ENCODE measurements at regions not wholly inside any gene's neighbourhood (a gene's known extent, or its start where the extent isn't known, plus 50 kb on each side); places are given as distances from the start of the nearest gene placed in this dataset.

DNA sequence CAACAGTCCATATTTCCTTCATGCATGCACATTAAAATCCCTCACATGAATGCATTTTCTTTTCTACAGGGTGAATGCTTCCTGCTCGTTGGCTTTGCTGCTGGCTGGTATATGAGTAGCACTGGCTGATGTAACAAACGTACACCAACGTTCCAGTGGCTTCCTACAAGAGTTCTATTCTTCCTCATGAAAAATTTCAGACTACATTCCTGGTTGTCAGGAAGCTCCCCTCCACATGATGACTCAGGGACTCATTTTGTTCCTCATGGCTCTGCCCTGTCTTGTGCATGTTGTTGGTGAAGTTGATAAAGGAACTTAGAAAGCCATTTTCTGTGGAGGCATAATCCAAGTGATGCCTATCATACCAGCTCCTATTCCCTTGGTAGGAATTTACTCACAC lies 470.7 kb upstream of the KLF6 start:
- Mint-ChIP-seq H3K27ac (ENCODE audit: unreplicated experiment) (no peak overlapping the region), H3K27me3 (ENCODE audit: unreplicated experiment) (no peaks in the 10 kb centered on the region)
- TF ChIP-seq, protein P1, sequence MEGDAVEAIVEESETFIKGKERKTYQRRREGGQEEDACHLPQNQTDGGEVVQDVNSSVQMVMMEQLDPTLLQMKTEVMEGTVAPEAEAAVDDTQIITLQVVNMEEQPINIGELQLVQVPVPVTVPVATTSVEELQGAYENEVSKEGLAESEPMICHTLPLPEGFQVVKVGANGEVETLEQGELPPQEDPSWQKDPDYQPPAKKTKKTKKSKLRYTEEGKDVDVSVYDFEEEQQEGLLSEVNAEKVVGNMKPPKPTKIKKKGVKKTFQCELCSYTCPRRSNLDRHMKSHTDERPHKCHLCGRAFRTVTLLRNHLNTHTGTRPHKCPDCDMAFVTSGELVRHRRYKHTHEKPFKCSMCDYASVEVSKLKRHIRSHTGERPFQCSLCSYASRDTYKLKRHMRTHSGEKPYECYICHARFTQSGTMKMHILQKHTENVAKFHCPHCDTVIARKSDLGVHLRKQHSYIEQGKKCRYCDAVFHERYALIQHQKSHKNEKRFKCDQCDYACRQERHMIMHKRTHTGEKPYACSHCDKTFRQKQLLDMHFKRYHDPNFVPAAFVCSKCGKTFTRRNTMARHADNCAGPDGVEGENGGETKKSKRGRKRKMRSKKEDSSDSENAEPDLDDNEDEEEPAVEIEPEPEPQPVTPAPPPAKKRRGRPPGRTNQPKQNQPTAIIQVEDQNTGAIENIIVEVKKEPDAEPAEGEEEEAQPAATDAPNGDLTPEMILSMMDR (IDR thresholded peaks at IDR 0.05; ENCODE audit: unreplicated experiment), result no peak

DNA sequence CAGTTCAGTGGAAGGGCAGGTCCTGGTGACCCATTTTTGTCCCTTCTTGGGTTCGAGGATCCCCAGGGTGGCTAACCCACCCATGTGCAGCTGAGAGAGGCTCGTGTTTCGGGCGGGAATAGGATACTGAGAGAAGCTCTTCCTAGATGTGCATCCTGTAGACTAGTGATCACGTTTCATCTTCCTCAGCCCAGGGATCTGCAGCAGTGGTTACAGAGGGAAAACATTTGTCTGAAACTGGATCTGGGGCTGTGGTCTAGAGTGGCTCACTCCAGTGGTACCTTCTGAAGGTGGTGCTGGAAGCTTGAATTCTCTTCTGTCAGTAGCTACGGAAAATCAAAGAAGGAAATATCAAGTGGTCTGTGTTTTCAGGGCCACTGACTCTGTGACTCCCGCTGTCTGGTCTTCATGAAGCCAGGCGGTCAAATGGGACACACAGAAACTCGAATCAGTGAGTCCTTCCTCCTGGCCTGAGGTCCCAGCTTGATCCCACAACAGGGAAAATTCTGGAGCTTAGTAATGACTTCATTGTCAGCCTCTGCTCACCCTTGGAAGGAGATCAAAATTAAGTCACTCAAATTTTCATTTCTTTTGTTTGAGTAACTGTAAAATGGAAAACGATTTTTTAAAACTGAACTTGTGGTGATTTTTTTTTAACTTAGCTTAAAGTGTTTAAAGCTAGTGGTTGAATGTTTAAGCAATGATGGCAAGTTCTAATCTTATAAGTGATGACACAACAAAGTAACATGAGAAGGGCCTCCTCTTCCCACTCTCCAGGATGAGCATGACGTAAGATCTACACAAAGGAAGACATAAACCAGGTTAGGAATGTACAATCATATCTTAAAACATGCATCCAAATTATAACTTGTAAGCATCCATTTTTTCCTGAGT lies 469.3 kb upstream of the KLF6 start:
- TF ChIP-seq, protein P1 (IDR thresholded peaks at IDR 0.05; ENCODE audit: unreplicated experiment), result no peak
- H3K9me3 Mint-ChIP-seq (ENCODE audit: unreplicated experiment), result no peaks in the 10 kb centered on the region
- no peak for DNase-seq (ENCODE audit: low spot score)
- no peaks in the 10 kb centered on the region for H3K36me3 Mint-ChIP-seq (ENCODE audit: low read depth, unreplicated experiment)
- peaks cover 1% of the 10 kb centered on the region for H3K27me3 Mint-ChIP-seq (ENCODE audit: unreplicated experiment)
- H3K27ac Mint-ChIP-seq (ENCODE audit: unreplicated experiment), result no peak overlapping the region
- H3K4me3 Mint-ChIP-seq (ENCODE audit: unreplicated experiment), result no peak overlapping the region
- no peaks in the 10 kb centered on the region for H3K4me1 Mint-ChIP-seq (ENCODE audit: unreplicated experiment)

More for the DNA sequence above, 470.7 kb upstream of the KLF6 start:
- H3K4me1 Mint-ChIP-seq (ENCODE audit: unreplicated experiment), result no peaks in the 10 kb centered on the region
- H3K36me3 Mint-ChIP-seq (ENCODE audit: low read depth, unreplicated experiment), result no peaks in the 10 kb centered on the region
- no peaks in the 10 kb centered on the region for H3K9me3 Mint-ChIP-seq (ENCODE audit: unreplicated experiment)
- DNase-seq (ENCODE audit: low spot score), result no peak
- H3K4me3 Mint-ChIP-seq (ENCODE audit: unreplicated experiment), result no peak overlapping the region

DNA sequence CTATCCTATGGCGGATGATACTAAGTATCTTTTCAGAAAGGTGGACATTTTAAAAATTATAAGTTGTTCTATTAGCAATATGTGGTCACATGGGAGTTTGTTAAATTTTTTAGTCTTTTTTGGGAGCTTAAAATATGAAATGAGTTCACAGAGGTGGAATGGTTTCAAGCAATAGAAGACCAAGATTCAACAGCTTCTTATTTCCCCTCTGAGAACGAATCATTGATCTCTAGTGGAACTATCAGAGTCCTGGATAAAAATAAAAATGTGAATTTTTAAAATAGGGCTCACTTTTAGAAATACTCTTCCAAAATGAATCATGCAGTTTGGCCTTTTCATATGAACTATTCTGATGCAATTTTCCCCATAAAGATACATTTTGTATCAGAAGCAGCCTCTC lies 467.7 kb upstream of the KLF6 start:
- DNase-seq (ENCODE audit: low spot score), result no peak
- no peak overlapping the region for H3K4me3 Mint-ChIP-seq (ENCODE audit: unreplicated experiment)
- H3K27me3 Mint-ChIP-seq (ENCODE audit: unreplicated experiment), result peaks cover 1% of the 10 kb centered on the region
- no peaks in the 10 kb centered on the region for H3K9me3 Mint-ChIP-seq (ENCODE audit: unreplicated experiment)
- no peaks in the 10 kb centered on the region for H3K36me3 Mint-ChIP-seq (ENCODE audit: low read depth, unreplicated experiment)
- no peaks in the 10 kb centered on the region for H3K4me1 Mint-ChIP-seq (ENCODE audit: unreplicated experiment)
- H3K27ac Mint-ChIP-seq (ENCODE audit: unreplicated experiment), result no peak overlapping the region
- TF ChIP-seq, protein P1 (IDR thresholded peaks at IDR 0.05; ENCODE audit: unreplicated experiment), result no peak

GRCh38 chr10:4250587-4250887 lies 465.5 kb upstream of the KLF6 start:
- no peak for DNase-seq (ENCODE audit: low spot score)
- H3K36me3 Mint-ChIP-seq (ENCODE audit: low read depth, unreplicated experiment), result no peaks in the 10 kb centered on the region
- H3K4me1 Mint-ChIP-seq (ENCODE audit: unreplicated experiment), result no peaks in the 10 kb centered on the region
- no peak overlapping the region for H3K4me3 Mint-ChIP-seq (ENCODE audit: unreplicated experiment)
- no peak overlapping the region for H3K27ac Mint-ChIP-seq (ENCODE audit: unreplicated experiment)
- H3K9me3 Mint-ChIP-seq (ENCODE audit: unreplicated experiment), result no peaks in the 10 kb centered on the region
- H3K27me3 Mint-ChIP-seq (ENCODE audit: unreplicated experiment), result peaks cover 1% of the 10 kb centered on the region
- TF ChIP-seq, protein P1 (IDR thresholded peaks at IDR 0.05; ENCODE audit: unreplicated experiment), result no peak

- Mint-ChIP-seq H3K27ac (ENCODE audit: unreplicated experiment) (no peak overlapping the region), H3K4me3 (ENCODE audit: unreplicated experiment) (no peak overlapping the region), H3K36me3 (ENCODE audit: low read depth, unreplicated experiment) (no peaks in the 10 kb centered on the region), H3K27me3 (ENCODE audit: unreplicated experiment) (peaks cover 3% of the 10 kb centered on the region), H3K9me3 (ENCODE audit: unreplicated experiment) (no peaks in the 10 kb centered on the region), H3K4me1 (ENCODE audit: unreplicated experiment) (no peaks in the 10 kb centered on the region)
- TF ChIP-seq, protein P1 (IDR thresholded peaks at IDR 0.05; ENCODE audit: unreplicated experiment), result no peak
- DNase-seq (ENCODE audit: low spot score), result no peak
These were observed 465.0 kb upstream of the KLF6 start for GRCh38 chr10:4249841-4250586.

All from endothelial cell (in vitro differentiated cells).